G401.6 (cell line): ENCODE measurements at regions not wholly inside any gene's neighbourhood (a gene's known extent, or its start where the extent isn't known, plus 50 kb on each side); places are given as distances from the start of the nearest gene placed in this dataset.

Source experiments
- FAIRE-seq: peaks from 2 replicates; lab custom pipeline; 2012; peaks lifted over from hg19 to GRCh38; lab: Jason Lieb, UNC

DNA sequence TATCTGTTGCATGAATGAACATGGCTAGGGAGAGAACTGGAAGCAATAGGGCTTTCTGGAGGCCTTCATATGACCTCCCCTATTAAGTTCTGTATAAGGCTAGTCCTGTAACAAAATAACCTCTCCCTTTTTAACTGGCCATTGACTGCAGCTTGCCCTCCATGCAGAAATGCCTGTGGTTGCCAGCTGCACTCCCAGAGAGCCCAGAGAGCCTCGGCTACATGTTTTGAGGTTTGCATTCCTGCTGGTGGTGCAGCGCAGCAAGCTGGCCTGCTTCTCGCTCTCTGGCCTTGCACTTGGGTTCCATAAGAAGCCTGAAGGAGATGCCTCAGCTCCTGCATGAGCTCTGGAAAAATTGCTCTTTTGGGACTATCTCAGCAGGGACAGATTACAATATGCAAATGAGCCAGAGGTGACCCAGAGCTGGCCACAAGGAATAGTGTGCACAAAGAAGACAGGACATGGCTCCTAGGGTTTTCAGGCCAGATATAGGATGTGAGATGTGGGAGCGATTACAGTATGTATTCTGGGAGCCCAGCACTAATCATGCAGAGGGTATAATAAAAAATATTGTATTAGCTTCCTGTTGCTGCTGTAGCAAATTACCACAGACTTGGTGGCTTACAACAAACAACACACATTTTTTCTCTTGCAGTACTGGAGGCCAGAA, 186.7 kb downstream of the INSIG2 start:
- no peak for FAIRE-seq

DNA sequence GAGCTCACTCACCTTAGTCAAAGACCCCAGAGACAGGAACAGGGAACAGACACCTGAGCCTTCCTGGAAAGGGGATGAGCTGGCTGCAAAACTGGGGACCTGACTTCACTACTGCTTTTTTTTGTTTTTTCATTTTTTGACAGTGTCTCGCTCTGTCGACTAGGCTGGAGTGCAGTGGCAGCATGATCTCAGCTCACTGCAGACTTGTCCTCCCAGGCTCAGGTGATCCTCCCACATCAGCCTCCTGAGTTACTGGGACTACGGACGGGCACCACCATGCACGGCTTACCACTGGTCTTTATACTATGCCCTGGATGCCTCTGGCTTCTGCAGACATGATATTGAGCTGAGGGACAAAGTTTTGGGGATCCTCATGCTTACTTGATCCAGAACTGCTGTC, 184.1 kb downstream of the INSIG2 start:
- FAIRE-seq: no peak

DNA sequence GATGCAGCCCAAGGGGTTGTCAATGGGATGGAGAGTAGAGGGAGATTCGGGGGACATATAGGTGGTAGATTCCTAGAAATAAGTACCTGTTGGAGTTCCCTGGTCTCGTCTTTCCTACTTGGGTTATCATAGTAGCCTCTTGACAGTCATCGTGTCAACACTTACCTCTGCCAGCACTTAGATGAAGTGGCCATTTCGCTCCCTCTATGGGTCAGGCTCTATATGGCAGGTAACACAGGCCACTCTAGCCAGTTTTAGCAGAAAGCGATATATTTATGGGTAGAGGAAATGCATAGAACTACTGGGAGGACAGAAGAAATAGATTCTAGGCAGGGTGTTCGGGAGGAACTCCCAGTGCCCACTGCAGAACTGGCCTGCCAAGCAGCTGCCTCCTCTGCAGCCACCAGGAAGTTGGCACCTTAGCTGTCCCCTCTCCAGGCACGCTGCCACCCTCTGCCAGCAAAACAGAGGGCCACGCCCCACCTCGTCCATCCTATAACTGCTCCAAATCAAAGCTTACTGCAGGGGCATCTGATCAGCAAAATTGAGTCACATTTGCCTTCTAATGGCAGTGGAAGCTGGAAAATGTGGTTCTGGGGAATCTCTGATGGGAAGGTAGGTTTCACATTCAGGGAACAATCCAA, 181.3 kb downstream of the INSIG2 start:
- no peak for FAIRE-seq

DNA sequence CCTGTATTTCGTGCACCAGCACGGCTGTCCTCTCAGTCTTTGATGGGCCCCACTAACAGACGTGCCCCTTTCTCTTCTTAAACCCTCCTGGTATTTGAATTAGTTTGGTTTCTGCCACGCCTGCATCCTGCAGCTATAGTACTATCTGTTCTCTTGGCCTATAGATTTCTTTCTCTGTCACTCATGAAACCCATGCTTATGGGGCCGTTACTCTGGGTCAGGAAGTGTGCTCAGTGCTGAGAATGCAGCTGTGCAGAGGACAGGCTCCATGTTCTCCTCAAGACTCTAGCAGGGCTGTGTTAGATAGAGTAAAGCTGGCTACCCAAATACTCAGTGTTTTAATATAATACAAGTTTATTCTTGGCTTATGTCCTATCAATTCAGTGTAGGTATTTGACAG, 180.0 kb downstream of the INSIG2 start:
- no peak for FAIRE-seq

DNA sequence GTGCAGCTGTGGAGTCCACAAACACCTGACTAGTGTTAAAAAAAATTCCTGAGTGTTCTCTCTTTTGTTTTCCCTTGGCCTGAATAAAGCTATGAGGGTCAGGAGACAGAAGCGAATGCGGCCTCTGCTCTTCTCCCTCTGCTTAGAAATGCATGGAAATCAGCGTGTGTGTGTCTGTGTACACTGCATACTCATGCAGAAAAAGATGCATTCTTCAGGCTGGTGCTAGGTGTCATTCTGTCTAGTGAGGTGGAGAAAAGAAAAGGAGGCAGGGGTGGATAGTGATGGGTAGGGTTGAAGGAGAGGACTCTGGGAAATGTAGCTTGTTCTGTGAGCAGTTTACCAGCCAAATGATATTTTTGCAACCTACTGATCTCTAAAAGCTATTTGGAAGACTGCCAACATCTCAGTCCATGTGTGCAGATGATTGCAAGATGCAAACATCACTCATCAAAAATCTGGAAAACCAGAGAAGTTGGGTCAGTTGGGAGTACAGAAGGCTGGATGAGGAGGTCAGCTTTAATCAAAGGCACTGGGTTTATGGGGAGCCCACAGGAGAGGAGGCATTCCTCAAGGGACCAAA, 177.7 kb downstream of the INSIG2 start:
- FAIRE-seq: no peak

DNA sequence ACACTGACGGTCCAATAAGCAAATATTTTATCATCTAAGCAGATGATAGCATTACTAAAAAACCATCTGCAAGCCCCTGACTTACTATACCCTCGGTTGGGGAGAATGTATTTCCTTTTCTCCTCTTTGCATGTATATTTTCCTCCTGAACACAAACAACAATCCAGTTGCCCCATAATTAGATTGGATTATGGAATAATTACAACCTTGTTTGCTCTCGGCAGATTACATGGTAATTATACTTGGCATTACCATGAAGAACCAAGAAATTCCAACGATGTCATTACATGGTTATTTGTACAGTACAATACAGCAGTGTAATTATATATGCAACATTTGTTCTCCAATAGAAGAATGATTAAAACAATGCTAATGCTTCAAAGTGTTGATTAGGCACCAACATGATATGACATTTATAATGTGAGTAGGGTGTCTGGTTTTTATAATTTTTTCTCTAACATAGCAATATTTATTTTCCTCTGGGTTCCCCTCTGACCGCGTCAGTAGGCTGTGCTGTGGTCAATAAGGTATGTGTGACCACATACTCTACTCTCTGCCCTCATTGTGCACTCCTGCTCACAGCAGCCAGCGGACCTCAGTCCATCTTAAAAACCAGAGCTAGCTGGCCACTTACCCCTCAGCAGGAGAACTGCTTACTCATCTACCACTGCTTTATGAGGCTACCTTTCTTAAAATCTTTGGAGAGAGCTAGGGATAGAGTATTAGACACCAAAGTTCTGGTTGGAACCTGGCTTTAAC, 176.1 kb downstream of the INSIG2 start:
- no peak for FAIRE-seq

DNA sequence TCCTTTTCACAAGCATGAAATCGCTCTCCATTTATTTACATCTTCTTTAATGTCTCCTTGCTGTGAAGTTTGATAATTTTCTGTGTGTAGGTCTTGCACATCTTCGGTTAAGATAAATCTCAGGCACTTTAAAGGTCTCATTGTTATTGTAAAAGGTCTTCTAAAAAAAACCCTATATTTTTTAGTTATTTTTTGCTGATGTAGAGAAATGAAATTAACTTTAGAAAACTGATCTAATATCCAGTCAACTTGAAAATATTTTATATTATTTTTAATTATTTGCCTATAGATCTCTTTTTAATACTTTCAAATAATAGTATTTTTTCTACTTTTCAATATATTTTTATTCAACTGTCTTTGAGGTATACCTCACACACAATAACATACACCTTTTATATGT, 169.4 kb downstream of the INSIG2 start:
- peak; percentile 50 for FAIRE-seq

DNA sequence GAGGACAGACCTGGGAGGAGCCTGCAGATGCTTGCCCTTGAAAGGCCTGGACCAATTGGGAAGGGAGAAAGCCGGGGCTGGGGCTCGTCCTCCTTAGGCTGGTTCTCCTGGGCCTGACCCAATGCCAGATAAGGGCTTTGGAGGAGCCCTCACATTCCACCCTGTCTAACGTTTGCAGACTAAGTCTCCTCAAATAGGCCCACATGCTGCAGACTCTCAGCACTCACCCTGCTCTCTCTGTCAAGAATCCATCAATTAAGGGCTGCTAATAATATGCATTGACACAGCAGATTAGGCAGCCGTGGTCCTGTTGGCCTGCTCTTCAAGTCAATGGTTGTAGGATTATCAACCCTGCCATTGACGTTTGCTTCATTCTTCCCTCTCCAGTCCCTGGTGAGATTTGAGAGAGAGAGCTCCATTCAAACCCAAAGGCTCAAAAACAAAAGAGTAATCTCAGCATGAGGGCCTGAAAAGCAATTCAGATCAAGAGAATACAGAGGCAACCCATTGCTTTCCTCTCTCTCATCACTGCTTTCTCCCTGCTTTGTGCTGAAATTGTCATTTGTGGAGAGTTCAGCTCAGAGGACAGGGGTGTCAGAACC, 167.6 kb downstream of the INSIG2 start:
- FAIRE-seq: no peak

DNA sequence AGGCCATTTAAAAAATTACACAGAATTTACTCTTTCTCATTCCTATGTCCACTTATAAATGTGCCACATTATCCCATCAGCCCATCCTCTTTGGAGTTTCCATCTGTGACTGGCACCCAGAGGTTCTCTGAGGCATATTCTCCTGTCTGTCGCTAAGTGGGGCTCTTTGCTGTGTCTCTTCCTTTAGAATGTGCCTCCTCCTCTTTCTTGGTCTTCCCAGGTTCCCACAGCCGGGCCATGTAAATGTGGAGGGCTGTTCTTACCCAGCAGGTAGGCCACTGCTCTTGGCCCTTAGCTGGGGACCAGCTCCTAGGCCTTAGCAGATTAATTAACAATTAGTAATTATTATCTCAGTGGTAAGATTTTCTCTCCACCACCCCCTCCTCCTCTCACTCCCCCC, 167.0 kb downstream of the INSIG2 start:
- no peak for FAIRE-seq

DNA sequence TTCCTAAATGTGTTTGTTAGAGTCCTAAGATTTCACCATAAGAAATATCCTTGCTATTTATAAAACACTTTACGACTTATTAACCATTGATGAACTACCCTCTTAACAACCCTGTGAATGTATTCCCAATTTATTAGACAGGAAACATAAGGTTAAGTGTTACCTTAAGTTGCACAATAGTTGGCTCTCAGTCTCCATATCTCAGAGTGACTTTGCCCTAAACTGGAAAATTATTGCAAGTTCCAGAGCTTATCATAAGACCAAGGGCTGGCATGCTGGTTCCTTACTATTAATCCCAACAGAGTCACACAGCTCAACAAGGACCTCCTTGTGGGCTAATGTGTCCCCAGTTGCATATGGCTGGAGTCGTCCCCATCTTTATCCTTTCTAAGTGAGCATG, 165.8 kb downstream of the INSIG2 start:
- no peak for FAIRE-seq

DNA sequence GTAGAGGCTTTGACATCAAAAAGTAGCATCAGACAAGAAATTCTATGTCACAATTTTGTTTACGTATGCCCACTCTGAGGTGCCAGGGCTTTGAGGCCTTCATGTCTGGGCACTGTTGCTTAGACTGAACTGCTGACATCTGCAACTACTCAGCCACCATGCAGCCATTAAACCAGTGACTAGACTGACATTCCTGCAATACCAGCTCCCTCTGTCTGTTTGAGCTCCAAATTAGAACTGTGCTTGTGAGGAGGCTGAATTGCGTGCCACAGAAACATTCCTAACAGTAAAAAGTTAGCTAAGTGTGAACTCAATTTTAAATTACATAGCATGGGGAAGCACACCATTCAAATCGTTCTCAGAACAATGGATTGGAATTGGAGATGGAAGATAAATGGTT, 163.2 kb downstream of the INSIG2 start:
- no peak for FAIRE-seq

DNA sequence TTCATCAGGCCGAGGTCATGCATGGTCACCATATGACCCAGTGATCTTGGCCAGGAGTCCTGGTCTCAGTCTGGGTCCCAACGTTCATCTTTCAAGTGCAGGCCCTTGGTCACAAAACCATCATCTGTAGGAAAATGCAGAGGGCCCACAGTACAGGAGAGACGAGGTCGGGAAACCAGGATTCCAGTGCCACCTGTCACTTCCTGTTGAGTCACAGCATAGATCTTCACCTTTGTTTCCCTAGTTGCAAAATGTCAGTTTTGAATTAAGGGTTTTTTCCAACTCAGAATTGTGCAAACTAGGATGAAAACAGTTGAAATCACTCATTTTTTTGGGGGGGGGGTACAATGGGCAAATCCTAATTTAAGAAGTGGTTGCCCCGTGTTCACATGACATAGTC, 162.2 kb downstream of the INSIG2 start:
- FAIRE-seq: no peak

DNA sequence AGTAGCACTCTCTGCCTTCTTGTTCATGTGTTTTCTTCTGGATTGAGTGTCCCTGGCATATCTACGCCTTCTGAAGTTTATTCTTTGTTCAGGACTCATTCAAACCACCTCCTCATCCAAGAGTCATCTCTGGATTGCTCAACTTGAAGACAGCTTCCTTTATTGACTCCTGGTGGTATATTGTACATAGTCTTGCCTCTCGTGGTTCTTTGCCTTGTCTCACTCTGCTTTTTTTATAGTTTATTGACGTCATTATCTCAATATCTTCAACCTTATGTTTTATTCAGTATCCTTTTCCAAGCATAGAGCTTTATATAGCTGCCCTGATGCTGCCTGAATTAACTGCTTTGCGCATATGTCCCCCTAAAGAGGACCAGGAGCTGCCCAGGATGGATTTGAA, 161.7 kb downstream of the INSIG2 start:
- FAIRE-seq: no peak

DNA sequence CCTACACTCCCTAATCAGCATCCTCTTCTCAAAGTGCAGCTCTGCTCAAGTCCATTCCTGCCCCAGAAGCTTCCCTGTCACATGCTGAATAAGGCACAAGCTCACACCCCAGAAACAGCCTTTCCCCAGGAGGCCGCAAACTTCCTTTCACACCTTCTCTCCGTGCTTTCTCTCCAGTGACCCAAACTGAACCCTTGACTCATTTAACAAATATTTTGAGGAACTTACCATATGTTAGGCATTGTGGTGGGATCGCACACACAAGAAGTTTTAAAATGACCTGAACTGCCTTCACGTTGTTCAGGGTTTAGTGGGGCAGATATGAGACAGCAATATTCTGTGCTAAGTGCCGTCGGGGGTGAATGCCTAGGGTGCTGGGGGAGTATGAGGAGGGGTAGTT, 161.3 kb downstream of the INSIG2 start:
- FAIRE-seq: no peak

DNA sequence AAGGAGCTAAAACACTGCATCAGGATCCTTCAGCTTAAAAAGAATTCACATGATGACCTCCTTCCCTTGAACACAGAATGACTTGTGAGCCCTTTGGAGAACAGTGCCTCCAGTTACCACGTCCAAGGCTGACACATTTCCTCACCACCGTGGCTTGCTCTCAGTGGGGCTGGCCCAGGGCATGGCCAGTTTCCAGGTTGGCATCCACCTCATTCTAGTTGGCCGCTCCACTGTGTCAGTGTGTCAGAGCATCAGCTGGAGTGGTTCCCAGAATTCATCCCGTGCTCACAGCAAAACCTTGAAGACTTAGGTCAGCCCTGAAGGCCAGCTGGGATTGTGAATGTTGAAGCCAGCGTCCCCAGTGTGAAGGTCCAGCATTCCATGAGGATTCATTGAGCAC, 158.5 kb downstream of the INSIG2 start:
- FAIRE-seq: no peak

DNA sequence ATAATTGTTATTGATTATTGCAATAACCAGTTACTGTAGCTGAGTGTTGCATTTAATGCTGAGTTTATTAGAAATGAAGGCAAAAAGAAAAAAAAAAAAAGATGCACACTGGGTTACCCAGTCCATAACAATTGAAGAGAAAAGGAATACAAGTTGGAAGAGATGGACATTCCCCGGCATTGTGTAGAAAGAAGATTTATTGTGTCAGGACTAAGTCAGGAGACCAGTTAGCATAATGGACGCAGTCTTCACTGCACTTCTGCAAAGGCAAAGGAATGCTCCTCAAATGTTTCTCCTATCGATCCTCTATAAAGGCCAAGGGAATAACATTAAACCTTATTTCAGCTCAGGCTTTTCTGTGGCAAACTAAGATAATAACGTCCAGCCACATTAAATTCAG, 157.8 kb downstream of the INSIG2 start:
- no peak for FAIRE-seq

DNA sequence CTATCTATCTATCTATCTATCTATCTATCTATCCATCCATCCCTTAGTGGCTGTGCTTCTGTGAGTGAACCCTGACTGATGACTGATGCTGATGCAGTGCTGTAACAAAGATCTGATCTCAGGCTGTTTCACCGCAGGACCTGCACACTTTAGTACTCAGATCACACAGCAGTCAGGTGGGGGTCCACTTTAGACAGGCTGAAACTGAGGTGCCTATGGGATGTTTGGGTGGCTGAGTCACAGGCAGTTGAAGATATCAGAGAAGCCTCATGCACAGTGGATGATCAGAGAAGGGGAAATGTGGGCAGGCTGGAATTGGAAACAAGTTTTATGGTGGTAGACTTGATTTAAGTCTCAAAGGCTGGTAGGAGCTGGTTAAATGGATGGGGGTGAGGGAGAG, 156.4 kb downstream of the INSIG2 start:
- FAIRE-seq: no peak

DNA sequence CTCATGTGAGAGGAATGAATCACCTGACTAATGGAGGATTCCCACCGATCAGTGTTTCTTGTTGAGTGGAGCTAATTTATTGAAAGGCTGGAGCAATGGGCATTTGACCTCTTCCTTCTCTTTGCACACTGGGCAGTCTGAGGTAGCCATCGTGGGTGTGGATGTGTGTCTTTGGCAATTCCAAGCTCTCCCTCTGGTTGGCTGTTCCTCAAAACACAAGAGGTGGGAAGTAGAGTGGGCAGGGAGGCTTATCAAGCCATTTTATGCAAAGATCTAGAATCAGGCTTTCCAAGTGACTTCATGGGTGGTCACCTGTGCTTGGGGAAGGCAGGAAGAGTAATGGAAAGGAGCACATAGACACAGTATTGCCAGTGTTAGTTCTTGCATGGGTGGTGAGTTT, 154.8 kb downstream of the INSIG2 start:
- no peak for FAIRE-seq

DNA sequence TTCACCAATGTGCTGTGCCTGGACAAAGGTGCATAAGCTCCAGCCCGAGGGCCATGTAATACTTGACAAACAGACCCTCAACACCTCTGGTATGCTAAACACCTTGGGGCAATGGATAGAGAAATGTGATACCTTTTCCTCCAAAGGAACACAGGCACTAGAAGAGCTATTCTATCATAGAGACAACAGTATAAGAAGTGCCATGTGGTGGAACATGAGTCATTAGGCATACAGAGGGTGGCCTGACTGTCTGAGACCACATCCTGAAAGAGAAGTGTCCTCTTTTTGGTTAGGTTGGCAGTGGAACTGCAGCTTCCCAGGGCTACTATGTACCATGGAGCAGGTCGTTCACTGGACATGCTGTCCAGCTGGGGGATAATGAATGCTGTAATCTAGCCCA, 153.9 kb downstream of the INSIG2 start:
- no peak for FAIRE-seq

DNA sequence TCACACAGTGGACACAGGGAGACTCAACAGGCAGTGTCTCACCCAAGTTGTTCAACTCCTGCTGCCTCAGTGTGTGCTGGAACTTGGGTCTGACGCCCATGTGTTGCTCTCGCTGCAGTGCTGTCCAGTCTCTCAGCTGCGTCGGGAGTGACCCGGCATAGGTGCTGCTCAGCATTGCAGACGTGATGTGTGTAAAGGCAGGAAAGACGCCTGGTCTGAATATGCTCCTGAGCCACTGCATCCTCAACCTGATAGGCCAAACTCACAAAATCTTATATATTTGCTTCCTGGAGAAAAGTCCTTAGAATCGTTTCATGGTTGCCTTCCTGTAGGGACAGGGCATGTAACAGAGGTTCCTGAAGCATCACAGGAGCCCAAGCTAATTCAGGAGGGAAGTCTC, 152.9 kb downstream of the INSIG2 start:
- no peak for FAIRE-seq

DNA sequence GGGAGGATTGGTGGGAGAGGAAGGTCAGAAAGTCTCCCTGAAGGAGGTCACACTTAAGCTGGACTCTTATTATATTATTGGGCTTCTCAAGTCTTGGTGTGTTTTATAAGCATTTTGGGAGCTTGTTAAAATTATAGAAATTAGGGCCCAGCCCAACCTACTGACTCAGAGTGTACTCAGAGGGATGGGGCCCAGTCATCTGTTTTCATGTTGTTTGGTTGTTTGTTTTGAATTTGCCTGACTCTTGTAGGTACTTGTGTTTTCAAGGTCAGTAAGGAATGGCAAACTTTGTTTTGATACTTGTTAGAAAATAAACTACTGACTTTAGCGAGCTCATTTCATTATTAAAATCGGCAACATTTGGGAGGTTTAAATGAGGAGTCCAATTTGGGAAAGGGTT, 152.0 kb downstream of the INSIG2 start:
- no peak for FAIRE-seq

DNA sequence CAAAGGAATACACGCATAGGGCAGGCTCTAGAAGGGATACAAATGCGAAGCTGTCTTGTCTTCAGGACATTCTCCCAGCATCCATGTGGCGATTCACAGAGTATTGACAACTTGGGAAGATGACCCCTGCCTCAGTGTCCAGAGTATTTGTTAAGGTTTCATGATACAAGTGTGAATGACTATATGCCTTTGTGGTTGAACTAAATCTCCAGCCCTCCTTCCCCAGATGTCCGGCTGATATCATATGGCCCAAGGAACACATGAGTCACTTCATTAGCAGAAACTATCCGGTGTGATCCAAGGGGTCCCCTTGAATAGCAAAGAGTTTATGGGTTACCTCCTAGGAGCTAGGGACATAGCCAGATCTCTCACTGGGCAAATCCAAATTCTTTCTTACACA, 151.0 kb downstream of the INSIG2 start:
- no peak for FAIRE-seq

DNA sequence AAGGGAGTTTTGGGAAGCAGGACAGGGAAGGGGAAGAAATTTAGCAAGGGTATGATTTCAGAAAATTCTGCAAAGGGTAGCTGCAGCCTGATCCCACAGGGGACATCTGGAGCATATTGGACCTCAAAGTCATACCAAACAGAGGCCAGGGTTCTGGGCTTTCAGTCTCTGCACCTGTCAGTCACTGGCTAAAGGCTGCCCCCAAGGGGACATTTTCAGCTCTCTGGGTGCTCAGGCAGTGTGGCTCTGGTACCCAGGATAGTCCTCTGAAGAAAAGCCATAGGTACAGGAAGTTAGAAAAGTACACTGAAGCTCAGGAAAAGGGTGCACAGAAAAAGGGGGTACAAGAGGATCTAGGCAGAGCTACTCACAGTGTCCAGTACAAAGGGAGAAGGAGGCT, 149.2 kb downstream of the INSIG2 start:
- no peak for FAIRE-seq
